Right lobe of liver (tissue), 6 donors: ENCODE measurements at regions not wholly inside any gene's neighbourhood (a gene's known extent, or its start where the extent isn't known, plus 50 kb on each side); places are given as distances from the start of the nearest gene placed in this dataset.

Experiments
- ATAC-seq, 4 donors: fragments of 200-7000 bp; cut with Tn5 transposase; one replicate each; pipeline ENCODE4 v1.9.1; 2020; ENCODE audit warnings: mild to moderate bottlenecking in 4 of 4, moderate library complexity in 4 of 4
- DNase-seq, 3 donors: peaks; one replicate each; pipeline ENCODE4 v3.0.0-alpha.2; 2020
- H3K27ac ChIP-seq, 3 donors: fragments of 200-600 bp; one replicate each; pipeline ENCODE4 v1.8.0; 2022
- H3K27me3 ChIP-seq, 2 donors: fragments of 200-600 bp; one replicate each; pipeline ENCODE4 v1.8.0; 2022
- H3K36me3 ChIP-seq, 4 donors: fragments of 200-600 bp; sonication (generic) in 1 of 4; one replicate each; pipeline versions ENCODE4 v1.5.1 to v1.8.0; 2017 to 2022; ENCODE audit warnings: control low read depth in 1 of 4
- H3K4me1 ChIP-seq, 4 donors: fragments of 200-600 bp; sonication (generic) in 1 of 4; one replicate each; pipeline versions ENCODE4 v1.5.1 to v1.8.0; 2017 to 2022; ENCODE audit warnings: control low read depth in 1 of 4
- H3K4me3 ChIP-seq, 3 donors: fragments of 200-600 bp; one replicate each; pipeline ENCODE4 v1.8.0; 2022
- H3K9me3 ChIP-seq, 4 donors: fragments of 200-600 bp; sonication (generic) in 1 of 4; one replicate each; pipeline versions ENCODE4 v1.5.1 to v1.8.0; 2017 to 2022; ENCODE audit warnings: control low read depth in 1 of 4
- CTCF ChIP-seq, 4 donors: fragments of 200-600 bp in 3 of 4; fragments of 450-650 bp in 1 of 4; IDR thresholded peaks; one replicate each; pipeline versions ENCODE4 v1.5.1 to v1.8.0; 2016 to 2022; ENCODE audit warnings: antibody characterized with exemption in 4 of 4, mild to moderate bottlenecking in 2 of 4
- POLR2A ChIP-seq: fragments of 450-650 bp; IDR thresholded peaks from one replicate; pipeline ENCODE4 v1.6.1; 2017; ENCODE audit warnings: antibody characterized with exemption, mild to moderate bottlenecking
- WGBS: methylation state at CpG from one replicate; pipeline ENCODE4 v1.1.6; 2018; ENCODE audit warnings: low coverage, low lambda C conversion rate; ENCODE audit not compliant: insufficient coverage; ENCODE audit errors: missing lambda C conversion rate; 5-methylcytosine and 5-hydroxymethylcytosine counted together
- intact Hi-C, 2 donors: fragments of 100-400 bp; cut with DNase I; formaldehyde crosslinking; loops; one replicate each; pipeline versions ENCODE4 v1.11.2 to v1.14.1; 2022
- donor health status: DM: no; HTN: yes; CAD: no.
- donor health status: DM: no; HTN: no; CAD: no.
- donor health status: DM: no; HTN: no; CAD: no.
- donor health status: DM: no; HTN: yes; CAD: no.
- donor health status: DM: no; HTN: yes; CAD: no.

- Histone ChIP-seq H3K9me3 (no peaks in the 10 kb centered on the region), H3K4me3 (no peak overlapping the region), H3K27ac (no peak overlapping the region), H3K36me3 (no peaks in the 10 kb centered on the region), H3K27me3 (no peaks in the 10 kb centered on the region), H3K4me1 (peaks cover 0 to 7% (median 0%) of the 10 kb centered on the region in 4 donors)
- intact Hi-C loops = no loop called here
- TF ChIP-seq CTCF (IDR thresholded peaks at IDR 0.05) (no peak), POLR2A (no peak)
- no peak for DNase-seq
- WGBS = 100% methylated on average over 3 of the region's 4 CpGs
- ATAC-seq = no peak
Observed at GRCh38 chr10:88107296-88108097, 244.1 kb downstream of the PTEN start.

GRCh38 chr10:88108115-88108610, 244.7 kb downstream of the PTEN start:
- TF ChIP-seq POLR2A = no peak
- peak in 1 of 4 donors; percentile 5 for TF ChIP-seq CTCF (IDR thresholded peaks at IDR 0.05)
- Histone ChIP-seq H3K27ac (no peak overlapping the region), H3K9me3 (no peaks in the 10 kb centered on the region), H3K36me3 (no peaks in the 10 kb centered on the region), H3K4me3 (no peak overlapping the region), H3K4me1 (peaks cover 0 to 7% (median 0%) of the 10 kb centered on the region in 4 donors), H3K27me3 (no peaks in the 10 kb centered on the region)
- peak; percentile 35 to 66 (median 49) for ATAC-seq
- 67% methylated on average over 2 of the region's 2 CpGs for WGBS
- DNase-seq = no peak
- intact Hi-C loops = no loop called here

- TF ChIP-seq CTCF (IDR thresholded peaks at IDR 0.05) = no peak
- no peak for TF ChIP-seq POLR2A
- H3K27me3 ChIP-seq = no peaks in the 10 kb centered on the region
- no peak overlapping the region for H3K27ac ChIP-seq
- no peaks in the 10 kb centered on the region for H3K9me3 ChIP-seq
- ATAC-seq = peak in 1 of 4 donors; percentile 59
- no peak for DNase-seq
- H3K4me3 ChIP-seq = no peak overlapping the region
- H3K36me3 ChIP-seq = no peaks in the 10 kb centered on the region
- intact Hi-C loops = loop anchor here in 1 of 2 donors (10.0 kb wide), 2 partner anchors 246 to 284 kb away; partner anchors contain the start of genes KLLN and PTEN
- no peaks in the 10 kb centered on the region for H3K4me1 ChIP-seq
Observed at GRCh38 chr10:88110355-88110754, 246.9 kb downstream of the PTEN start.

GRCh38 chr10:88110822-88111221, 247.4 kb downstream of the PTEN start:
- DNase-seq (no peak), ATAC-seq (no peak)
- Histone ChIP-seq H3K4me3 (no peak overlapping the region), H3K36me3 (no peaks in the 10 kb centered on the region), H3K27ac (no peak overlapping the region), H3K4me1 (no peaks in the 10 kb centered on the region), H3K9me3 (no peaks in the 10 kb centered on the region), H3K27me3 (no peaks in the 10 kb centered on the region)
- intact Hi-C loops = loop anchor here in 1 of 2 donors (10.0 kb wide), 2 partner anchors 246 to 284 kb away; partner anchors contain the start of genes KLLN and PTEN
- 76% methylated on average over 3 of the region's 3 CpGs for WGBS
- TF ChIP-seq POLR2A = no peak
- no peak for TF ChIP-seq CTCF (IDR thresholded peaks at IDR 0.05)
